Keratinocyte (primary cell): ENCODE measurements at regions not wholly inside any gene's neighbourhood (a gene's known extent, or its start where the extent isn't known, plus 50 kb on each side); places are given as distances from the start of the nearest gene placed in this dataset.

Experiments used
- DNase-seq: peaks from one replicate; pipeline ENCODE4 v3.0.0-alpha.2; 2011; ENCODE audit warnings: low read depth, missing footprints, low spot score
- FAIRE-seq: peaks from 2 replicates; lab custom pipeline; 2011; peaks lifted over from hg19 to GRCh38; lab: Jason Lieb, UNC
- H2AFZ ChIP-seq: 2 replicates; pipeline ENCODE4 v1.6.0; 2012; ENCODE audit warnings: low read length, control low read depth, inconsistent platforms; ENCODE audit not compliant: control insufficient read depth
- H3K27ac ChIP-seq: 2 replicates; pipeline ENCODE4 v1.5.1; 2011; ENCODE audit warnings: low read length; ENCODE audit not compliant: control insufficient read depth, insufficient read depth
- H3K27me3 ChIP-seq: 3 replicates; pipeline ENCODE4 v1.6.0; 2011; ENCODE audit warnings: low read length; ENCODE audit not compliant: control insufficient read depth, insufficient read depth; ENCODE audit errors: extremely low read depth
- H3K36me3 ChIP-seq, 2 experiments: 2 replicates in 1 of 2; 3 replicates in 1 of 2; pipeline ENCODE4 v1.5.1; 2011; ENCODE audit warnings: low read length in 2 of 2, mild to moderate bottlenecking in 1 of 2; ENCODE audit not compliant: control insufficient read depth in 2 of 2, insufficient read depth in 2 of 2; ENCODE audit errors: extremely low read depth in 1 of 2
- H3K4me1 ChIP-seq: 3 replicates; pipeline ENCODE4 v1.5.1; 2011; ENCODE audit warnings: low read length; ENCODE audit not compliant: control insufficient read depth, insufficient read depth; ENCODE audit errors: extremely low read depth
- H3K4me2 ChIP-seq: 3 replicates; pipeline ENCODE4 v1.6.0; 2011; ENCODE audit warnings: low read depth, low read length; ENCODE audit not compliant: control insufficient read depth, insufficient read depth; ENCODE audit errors: extremely low read depth
- H3K4me3 ChIP-seq, 3 experiments: fragments of 200-600 bp in 1 of 3; sonication (generic) in 1 of 3; 2 replicates in 2 of 3; 3 replicates in 1 of 3; pipeline ENCODE4 v1.5.1; 2011 to 2016; ENCODE audit warnings: low read length in 3 of 3, mild to moderate bottlenecking in 3 of 3, control low read depth in 2 of 3, inconsistent platforms in 1 of 3, low read depth in 1 of 3, mixed read lengths in 1 of 3, mixed run types in 1 of 3, moderate library complexity in 1 of 3; ENCODE audit not compliant: control insufficient read depth in 2 of 3, insufficient read depth in 2 of 3; ENCODE audit errors: extremely low read depth in 1 of 3
- H3K79me2 ChIP-seq: 2 replicates; pipeline ENCODE4 v1.6.0; 2012; ENCODE audit warnings: low read length; ENCODE audit not compliant: control insufficient read depth, insufficient read depth
- H3K9ac ChIP-seq: 3 replicates; pipeline ENCODE4 v1.6.0; 2011; ENCODE audit warnings: low read length; ENCODE audit not compliant: control insufficient read depth, insufficient read depth; ENCODE audit errors: extremely low read depth
- H3K9me1 ChIP-seq: 3 replicates; pipeline ENCODE4 v1.6.0; 2011; ENCODE audit warnings: low read length; ENCODE audit not compliant: control insufficient read depth, insufficient read depth; ENCODE audit errors: extremely low read depth
- H3K9me3 ChIP-seq: 2 replicates; pipeline ENCODE4 v1.5.1; 2012; ENCODE audit warnings: low read depth, low read length; ENCODE audit not compliant: control insufficient read depth
- H4K20me1 ChIP-seq: 3 replicates; pipeline ENCODE4 v1.6.0; 2011; ENCODE audit warnings: low read length; ENCODE audit not compliant: control insufficient read depth, insufficient read depth; ENCODE audit errors: extremely low read depth
- CTCF ChIP-seq, 3 experiments: IDR thresholded peaks in 1 of 3; conservative IDR thresholded peaks in 1 of 3; optimal IDR thresholded peaks in 1 of 3; 2 replicates in 2 of 3; 3 replicates in 1 of 3; pipeline versions ENCODE3 to v1.5.1; 2011; ENCODE audit warnings: low read length in 3 of 3, mild to moderate bottlenecking in 3 of 3, moderate library complexity in 2 of 3, control low read depth in 1 of 3, inconsistent platforms in 1 of 3; ENCODE audit not compliant: insufficient read depth in 2 of 3; ENCODE audit errors: extremely low read depth in 1 of 3
- EZH2 ChIP-seq: IDR thresholded peaks from one replicate; pipeline ENCODE4 v1.6.1; 2012; ENCODE audit warnings: inconsistent platforms, mild to moderate bottlenecking, low read length, moderate library complexity
- dilution Hi-C: fragments of 300-500 bp; cut with MboI; formaldehyde crosslinking; loops from one replicate; pipeline ENCODE4 v1.7.0; 2020; ENCODE audit warnings: low sequenced_read_pairs; ENCODE audit not compliant: extremely low pct_ligation_motif_present

- no peak for FAIRE-seq
- TF ChIP-seq EZH2, result no peak
- Histone ChIP-seq H2AFZ (no peak overlapping the region), H3K36me3 (no peaks in the 10 kb centered on the region), H3K4me2 (no peak overlapping the region), H3K9ac (no peak overlapping the region), H3K4me1 (peaks cover 20% of the 10 kb centered on the region), H3K9me1 (no peaks in the 10 kb centered on the region), H3K9me3 (peaks cover 21% of the 10 kb centered on the region), H3K79me2 (no peaks in the 10 kb centered on the region), H3K27me3 (no peaks in the 10 kb centered on the region), H3K4me3 (no peak overlapping the region), H4K20me1 (no peaks in the 10 kb centered on the region), H3K27ac (no peak overlapping the region)
- DNase-seq, result no peak
- dilution Hi-C loops, result no loop called here
Observed at GRCh38 chr20:17885544-17885943, 83.0 kb downstream of the SNX5 start.

- Histone ChIP-seq H3K4me3 (no peak overlapping the region), H3K4me2 (no peak overlapping the region), H2AFZ (no peak overlapping the region), H3K4me1 (peaks cover 20% of the 10 kb centered on the region), H3K79me2 (no peaks in the 10 kb centered on the region), H3K27me3 (no peaks in the 10 kb centered on the region), H3K9me1 (no peaks in the 10 kb centered on the region), H3K9ac (no peak overlapping the region), H4K20me1 (no peaks in the 10 kb centered on the region), H3K9me3 (peaks cover 18% of the 10 kb centered on the region), H3K36me3 (no peaks in the 10 kb centered on the region), H3K27ac (no peak overlapping the region)
- dilution Hi-C loops, result no loop called here
- FAIRE-seq (no peak), DNase-seq (no peak)
- no peak for TF ChIP-seq EZH2
- TF ChIP-seq CTCF (optimal IDR thresholded peaks at IDR 0.05 in 1 of 3, IDR thresholded peaks at IDR 0.05 in 1 of 3, conservative IDR thresholded peaks at IDR 0.05 in 1 of 3; ENCODE audit: extremely low read depth in 1 of 3, insufficient read depth in 2 of 3, low read length in 3 of 3), result no peak
Observed at GRCh38 chr20:17885076-17885475, 83.5 kb downstream of the SNX5 start.

GRCh38 chr20:17884307-17885003, 84.1 kb downstream of the SNX5 start:
- H3K27ac ChIP-seq, result peak overlapping the region; percentile 23
- H3K9ac ChIP-seq, result no peak overlapping the region
- no peak for TF ChIP-seq EZH2
- TF ChIP-seq CTCF (optimal IDR thresholded peaks at IDR 0.05 in 1 of 3, IDR thresholded peaks at IDR 0.05 in 1 of 3, conservative IDR thresholded peaks at IDR 0.05 in 1 of 3; ENCODE audit: extremely low read depth in 1 of 3, insufficient read depth in 2 of 3, low read length in 3 of 3), result no peak
- H4K20me1 ChIP-seq, result no peaks in the 10 kb centered on the region
- no peak overlapping the region for H2AFZ ChIP-seq
- H3K36me3 ChIP-seq, result no peaks in the 10 kb centered on the region
- dilution Hi-C loops, result no loop called here
- FAIRE-seq, result peak; percentile 90
- DNase-seq, result no peak
- peaks cover 16% of the 10 kb centered on the region for H3K9me3 ChIP-seq
- H3K79me2 ChIP-seq, result no peaks in the 10 kb centered on the region
- H3K4me2 ChIP-seq, result peak overlapping the region; percentile 50
- no peak overlapping the region for H3K4me3 ChIP-seq
- no peaks in the 10 kb centered on the region for H3K27me3 ChIP-seq
- peaks cover 20% of the 10 kb centered on the region for H3K4me1 ChIP-seq
- no peaks in the 10 kb centered on the region for H3K9me1 ChIP-seq
